ENCODE measurements at regions not wholly inside any gene's neighbourhood (a gene's known extent, or its start where the extent isn't known, plus 50 kb on each side); places are given as distances from the start of the nearest gene placed in this dataset.

- Histone ChIP-seq H4K20me1 (ENCODE audit: insufficient read depth, low read length) (no peaks in the 10 kb centered on the region), H3K27ac (ENCODE audit: low read depth in 1 of 2, low read length in 2 of 2) (no peak overlapping the region), H3K4me2 (replicated peaks; ENCODE audit: extremely low read depth, low read length, poor library complexity, severe bottlenecking) (no peak overlapping the region), H3K9ac (ENCODE audit: insufficient read depth, low read length, poor library complexity, severe bottlenecking) (no peak overlapping the region), H3K27me3 (ENCODE audit: control insufficient read depth in 2 of 2, insufficient read depth in 2 of 2, low read length in 2 of 2) (no peaks in the 10 kb centered on the region), H3K4me1 (ENCODE audit: control insufficient read depth in 1 of 2, insufficient read depth in 2 of 2, low read length in 2 of 2) (peaks cover 0 to 7% of the 10 kb centered on the region in 2 donors), H3K9me3 (replicated peaks in 1 of 2; ENCODE audit: control insufficient read depth in 1 of 2, insufficient read depth in 1 of 2, low read length in 2 of 2) (peaks cover 0 to 9% of the 10 kb centered on the region in 2 donors), H3K36me3 (replicated peaks in 1 of 2; ENCODE audit: control insufficient read depth in 1 of 2, insufficient read depth in 2 of 2, low read length in 2 of 2) (no peaks in the 10 kb centered on the region), H3K79me2 (ENCODE audit: insufficient read depth, low read length) (no peaks in the 10 kb centered on the region), H2AFZ (ENCODE audit: insufficient read depth, low read depth, low read length, poor library complexity, severe bottlenecking) (no peak overlapping the region), H3K4me3 (replicated peaks in 1 of 3; ENCODE audit: low read depth in 2 of 3, low read length in 3 of 3) (no peak overlapping the region)
- Mint-ChIP-seq H3K9me3 (peaks cover 0 to 8% (median 4%) of the 10 kb centered on the region in 7 donors), H3K27me3 (ENCODE audit: low read depth in 3 of 3) (peaks cover 0 to 4% (median 0%) of the 10 kb centered on the region in 3 donors), H3K4me3 (no peak overlapping the region), H3K4me1 (peaks cover 10% of the 10 kb centered on the region), H3K36me3 (no peaks in the 10 kb centered on the region), H3K27ac (no peak overlapping the region)
- no peak for TF ChIP-seq CTCF (IDR thresholded peaks at IDR 0.05)
- no peak for DNase-seq
- WGBS (ENCODE audit: insufficient coverage) = no CpG with 5 or more reads among the region's 3 CpGs
- intact Hi-C loops (cut with micrococcal nuclease) = loop anchor here (10.0 kb wide), 2 partner anchors 1064 to 1244 kb away; no protein-coding TSS in a partner anchor
Measured at GRCh38 chr6:45718871-45719270, 296.8 kb downstream of the CLIC5 start.

- intact Hi-C loops (cut with micrococcal nuclease) = loop anchor here (10.0 kb wide), 2 partner anchors 1063 to 1243 kb away; no protein-coding TSS in a partner anchor
- peaks cover 0 to 2% of the 10 kb centered on the region in 2 donors for H3K9me3 ChIP-seq (replicated peaks in 1 of 2; ENCODE audit: control insufficient read depth in 1 of 2, insufficient read depth in 1 of 2, low read length in 2 of 2)
- Mint-ChIP-seq H3K4me1 (peaks cover 10% of the 10 kb centered on the region), H3K27me3 (ENCODE audit: low read depth in 3 of 3) (peaks cover 0 to 4% (median 0%) of the 10 kb centered on the region in 3 donors), H3K4me3 (no peak overlapping the region), H3K27ac (no peak overlapping the region), H3K36me3 (no peaks in the 10 kb centered on the region), H3K9me3 (peaks cover 0 to 5% (median 2%) of the 10 kb centered on the region in 7 donors)
- no peak overlapping the region for H3K9ac ChIP-seq (ENCODE audit: insufficient read depth, low read length, poor library complexity, severe bottlenecking)
- peaks cover 3 to 7% of the 10 kb centered on the region in 2 donors for H3K4me1 ChIP-seq (ENCODE audit: control insufficient read depth in 1 of 2, insufficient read depth in 2 of 2, low read length in 2 of 2)
- DNase-seq = no peak
- no peaks in the 10 kb centered on the region for H4K20me1 ChIP-seq (ENCODE audit: insufficient read depth, low read length)
- no peaks in the 10 kb centered on the region for H3K27me3 ChIP-seq (ENCODE audit: control insufficient read depth in 2 of 2, insufficient read depth in 2 of 2, low read length in 2 of 2)
- no peaks in the 10 kb centered on the region for H3K79me2 ChIP-seq (ENCODE audit: insufficient read depth, low read length)
- no peak overlapping the region for H3K4me3 ChIP-seq (replicated peaks in 1 of 3; ENCODE audit: low read depth in 2 of 3, low read length in 3 of 3)
- 92% methylated on average over 2 of the region's 3 CpGs for WGBS (ENCODE audit: insufficient coverage)
- no peak for TF ChIP-seq CTCF (IDR thresholded peaks at IDR 0.05)
- no peaks in the 10 kb centered on the region for H3K36me3 ChIP-seq (replicated peaks in 1 of 2; ENCODE audit: control insufficient read depth in 1 of 2, insufficient read depth in 2 of 2, low read length in 2 of 2)
- H3K27ac ChIP-seq (ENCODE audit: low read depth in 1 of 2, low read length in 2 of 2) = no peak overlapping the region
- no peak overlapping the region for H2AFZ ChIP-seq (ENCODE audit: insufficient read depth, low read depth, low read length, poor library complexity, severe bottlenecking)
- H3K4me2 ChIP-seq (replicated peaks; ENCODE audit: extremely low read depth, low read length, poor library complexity, severe bottlenecking) = no peak overlapping the region
Measured at GRCh38 chr6:45718131-45718530, 297.5 kb downstream of the CLIC5 start.
